ENCODE measurements at regions not wholly inside any gene's neighbourhood (a gene's known extent, or its start where the extent isn't known, plus 50 kb on each side); places are given as distances from the start of the nearest gene placed in this dataset.

GRCh38 chr14:81727218-81727617, 193.6 kb upstream of the SEL1L start:
- TF ChIP-seq POLR2A (IDR thresholded peaks at IDR 0.05), result no peak
- TF ChIP-seq CTCF (IDR thresholded peaks at IDR 0.05), result no peak
- TF ChIP-seq EP300 (IDR thresholded peaks at IDR 0.05), result no peak

All from sigmoid colon (tissue), 4 donors.